Effector CD4-positive, alpha-beta T cell (primary cell): ENCODE measurements at regions not wholly inside any gene's neighbourhood (a gene's known extent, or its start where the extent isn't known, plus 50 kb on each side); places are given as distances from the start of the nearest gene placed in this dataset.

Experiments
- DNase-seq: peaks from one replicate; pipeline ENCODE4 v3.0.0-alpha.2; 2020

- no peak for DNase-seq
Measured at GRCh38 chr6:105753620-105754211, 332.4 kb upstream of the PRDM1 start.

GRCh38 chr6:105753207-105753606, 332.9 kb upstream of the PRDM1 start:
- no peak for DNase-seq

- DNase-seq: no peak
Measured at GRCh38 chr6:105750089-105750488, 336.0 kb upstream of the PRDM1 start.

GRCh38 chr6:105748737-105749161, 337.4 kb upstream of the PRDM1 start:
- no peak for DNase-seq

- DNase-seq: no peak
Measured at GRCh38 chr6:105747823-105748405, 338.2 kb upstream of the PRDM1 start.

- no peak for DNase-seq
Measured at GRCh38 chr6:105746509-105746908, 339.6 kb upstream of the PRDM1 start.

GRCh38 chr6:105746130-105746505, 340.0 kb upstream of the PRDM1 start:
- no peak for DNase-seq

- no peak for DNase-seq
Measured at GRCh38 chr6:105745464-105746129, 340.5 kb upstream of the PRDM1 start.

- no peak for DNase-seq
Measured at GRCh38 chr6:105744815-105745214, 341.3 kb upstream of the PRDM1 start.

GRCh38 chr6:105740946-105741645, 338.2 kb upstream of the PREP start:
- DNase-seq: no peak

- no peak for DNase-seq
Measured at GRCh38 chr6:105739764-105740163, 336.9 kb upstream of the PREP start.

- no peak for DNase-seq
Measured at GRCh38 chr6:105733556-105734162, 330.8 kb upstream of the PREP start.

GRCh38 chr6:105728995-105729394, 326.1 kb upstream of the PREP start:
- DNase-seq: no peak

GRCh38 chr6:105726902-105727655, 324.2 kb upstream of the PREP start:
- no peak for DNase-seq

GRCh38 chr6:105714846-105715245, 312.0 kb upstream of the PREP start:
- DNase-seq: no peak

- no peak for DNase-seq
Measured at GRCh38 chr6:105713474-105714118, 310.7 kb upstream of the PREP start.

- DNase-seq: no peak
Measured at GRCh38 chr6:105711216-105711615, 308.3 kb upstream of the PREP start.

GRCh38 chr6:105705608-105706007, 302.7 kb upstream of the PREP start:
- DNase-seq: no peak

- no peak for DNase-seq
Measured at GRCh38 chr6:105695461-105695860, 292.6 kb upstream of the PREP start.

GRCh38 chr6:105692613-105693215, 289.8 kb upstream of the PREP start:
- DNase-seq: no peak

GRCh38 chr6:105691971-105692370, 289.1 kb upstream of the PREP start:
- DNase-seq: no peak

- no peak for DNase-seq
Measured at GRCh38 chr6:105691081-105691480, 288.2 kb upstream of the PREP start.
